Endothelial cell (in vitro differentiated cells): ENCODE measurements at regions not wholly inside any gene's neighbourhood (a gene's known extent, or its start where the extent isn't known, plus 50 kb on each side); places are given as distances from the start of the nearest gene placed in this dataset.

Experiments used
- DNase-seq: peaks from one replicate; pipeline ENCODE4 v3.0.0; 2021; ENCODE audit warnings: low spot score
- H3K27ac Mint-ChIP-seq: one replicate; pipeline ENCODE4 v1.8.0; 2021; ENCODE audit warnings: mixed read lengths, inconsistent platforms; ENCODE audit not compliant: unreplicated experiment
- H3K27me3 Mint-ChIP-seq: one replicate; pipeline ENCODE4 v1.8.0; 2021; ENCODE audit warnings: mild to moderate bottlenecking, moderate library complexity, mixed read lengths, inconsistent platforms; ENCODE audit not compliant: unreplicated experiment
- H3K36me3 Mint-ChIP-seq: one replicate; pipeline ENCODE4 v1.8.0; 2021; ENCODE audit warnings: mild to moderate bottlenecking, low read depth, mixed read lengths, inconsistent platforms; ENCODE audit not compliant: unreplicated experiment
- H3K4me1 Mint-ChIP-seq: one replicate; pipeline ENCODE4 v1.8.0; 2021; ENCODE audit warnings: mild to moderate bottlenecking, mixed read lengths, inconsistent platforms; ENCODE audit not compliant: unreplicated experiment
- H3K4me3 Mint-ChIP-seq: one replicate; pipeline ENCODE4 v1.8.0; 2021; ENCODE audit warnings: mild to moderate bottlenecking, mixed read lengths, inconsistent platforms; ENCODE audit not compliant: unreplicated experiment
- H3K9me3 Mint-ChIP-seq: one replicate; pipeline ENCODE4 v1.8.0; 2021; ENCODE audit warnings: mixed read lengths, inconsistent platforms; ENCODE audit not compliant: unreplicated experiment
- CTCF ChIP-seq: fragments of 200-600 bp; sonication (generic); IDR thresholded peaks from one replicate; pipeline ENCODE4 v1.5.0; 2021; ENCODE audit warnings: antibody characterized with exemption; ENCODE audit not compliant: unreplicated experiment

GRCh38 chr1:214107322-214108096 lies 119.7 kb downstream of the PROX1 start:
- Mint-ChIP-seq H3K9me3 (peaks cover 3% of the 10 kb centered on the region), H3K36me3 (peaks cover 4% of the 10 kb centered on the region), H3K27ac (no peak overlapping the region), H3K27me3 (peaks cover 4% of the 10 kb centered on the region), H3K4me1 (peaks cover 16% of the 10 kb centered on the region), H3K4me3 (no peak overlapping the region)
- TF ChIP-seq CTCF: no peak
- DNase-seq: no peak

GRCh38 chr1:214108097-214108446 lies 120.3 kb downstream of the PROX1 start:
- peaks cover 12% of the 10 kb centered on the region for H3K4me1 Mint-ChIP-seq
- peaks cover 4% of the 10 kb centered on the region for H3K27me3 Mint-ChIP-seq
- peaks cover 3% of the 10 kb centered on the region for H3K9me3 Mint-ChIP-seq
- no peak for TF ChIP-seq CTCF
- peaks cover 4% of the 10 kb centered on the region for H3K36me3 Mint-ChIP-seq
- H3K27ac Mint-ChIP-seq: no peak overlapping the region
- no peak overlapping the region for H3K4me3 Mint-ChIP-seq
- no peak for DNase-seq

GRCh38 chr1:214111796-214112195 lies 124.0 kb downstream of the PROX1 start:
- H3K4me3 Mint-ChIP-seq: no peak overlapping the region
- H3K4me1 Mint-ChIP-seq: peaks cover 7% of the 10 kb centered on the region
- H3K36me3 Mint-ChIP-seq: no peaks in the 10 kb centered on the region
- H3K27me3 Mint-ChIP-seq: peaks cover 4% of the 10 kb centered on the region
- H3K27ac Mint-ChIP-seq: no peak overlapping the region
- DNase-seq: no peak
- no peak for TF ChIP-seq CTCF
- H3K9me3 Mint-ChIP-seq: no peaks in the 10 kb centered on the region

GRCh38 chr1:214116258-214116657 lies 128.5 kb downstream of the PROX1 start:
- no peak for DNase-seq
- H3K4me1 Mint-ChIP-seq: no peaks in the 10 kb centered on the region
- H3K36me3 Mint-ChIP-seq: peaks cover 6% of the 10 kb centered on the region
- peaks cover 6% of the 10 kb centered on the region for H3K27me3 Mint-ChIP-seq
- peaks cover 3% of the 10 kb centered on the region for H3K9me3 Mint-ChIP-seq
- H3K4me3 Mint-ChIP-seq: no peak overlapping the region
- no peak overlapping the region for H3K27ac Mint-ChIP-seq
- TF ChIP-seq CTCF: no peak

DNA sequence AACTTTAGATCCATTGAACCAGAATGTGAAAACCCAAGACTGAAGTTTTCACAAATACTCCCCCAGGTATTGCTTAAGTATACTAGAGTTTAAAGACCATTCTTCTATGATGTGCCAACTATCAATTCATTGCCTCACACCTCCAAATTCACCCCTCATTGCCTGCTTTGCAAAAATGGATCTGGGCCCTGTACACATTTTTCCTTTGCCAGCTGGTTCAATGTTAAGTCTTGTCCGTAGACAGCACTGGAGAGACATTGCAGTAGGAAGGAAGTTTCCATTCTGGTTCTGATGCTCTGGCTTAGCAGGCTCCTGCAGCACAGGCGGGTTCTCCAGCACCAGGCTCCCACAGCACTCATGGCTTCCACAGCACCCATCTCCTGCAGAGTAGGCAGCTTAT lies 130.0 kb downstream of the PROX1 start:
- no peak for TF ChIP-seq CTCF
- H3K36me3 Mint-ChIP-seq: peaks cover 6% of the 10 kb centered on the region
- H3K27me3 Mint-ChIP-seq: peaks cover 4% of the 10 kb centered on the region
- H3K4me1 Mint-ChIP-seq: peaks cover under 1% of the 10 kb centered on the region
- H3K9me3 Mint-ChIP-seq: peaks cover 3% of the 10 kb centered on the region
- no peak overlapping the region for H3K4me3 Mint-ChIP-seq
- no peak overlapping the region for H3K27ac Mint-ChIP-seq
- no peak for DNase-seq
